ENCODE measurements at regions not wholly inside any gene's neighbourhood (a gene's known extent, or its start where the extent isn't known, plus 50 kb on each side); places are given as distances from the start of the nearest gene placed in this dataset.

- DNase-seq (ENCODE audit: low read depth in 4 of 4, low spot score in 2 of 4) = no peak
These were observed 796.4 kb upstream of the ARPP21 start for GRCh38 chr3:34842706-34843480.

GRCh38 chr3:34844323-34844620, 795.1 kb upstream of the ARPP21 start:
- DNase-seq (ENCODE audit: low read depth in 4 of 4, low spot score in 2 of 4) = no peak

- DNase-seq (ENCODE audit: low read depth in 4 of 4, low spot score in 2 of 4) = no peak
These were observed 788.2 kb upstream of the ARPP21 start for GRCh38 chr3:34851137-34851536.

DNA sequence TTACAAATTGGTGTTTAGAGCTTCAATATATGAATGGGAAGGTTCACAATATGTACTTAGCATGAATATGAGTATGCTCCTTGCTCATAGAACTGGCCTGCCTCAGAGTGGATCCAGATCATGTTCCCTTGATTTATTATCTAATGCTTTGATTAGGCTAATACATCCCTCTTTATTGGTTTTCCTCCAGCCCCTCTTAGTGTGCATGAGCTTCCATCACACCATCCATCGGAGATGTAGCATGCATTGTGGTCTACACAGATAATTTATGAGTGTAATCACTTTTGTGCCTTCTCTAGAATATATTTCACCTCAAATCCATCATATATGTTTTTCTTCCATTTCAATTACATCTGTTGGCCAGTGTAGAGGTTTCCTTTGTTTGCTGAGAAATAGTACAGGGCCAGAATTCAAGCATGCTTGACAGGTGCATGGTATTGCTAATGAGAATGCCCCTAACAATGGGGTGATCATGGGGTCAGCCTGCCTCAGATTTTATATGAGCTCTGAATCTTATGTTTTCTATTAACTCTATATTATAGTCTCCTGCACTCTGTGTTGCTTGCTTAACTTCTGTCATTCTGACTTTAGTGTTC, 786.4 kb upstream of the ARPP21 start:
- DNase-seq (ENCODE audit: low read depth in 4 of 4, low spot score in 2 of 4) = no peak

DNA sequence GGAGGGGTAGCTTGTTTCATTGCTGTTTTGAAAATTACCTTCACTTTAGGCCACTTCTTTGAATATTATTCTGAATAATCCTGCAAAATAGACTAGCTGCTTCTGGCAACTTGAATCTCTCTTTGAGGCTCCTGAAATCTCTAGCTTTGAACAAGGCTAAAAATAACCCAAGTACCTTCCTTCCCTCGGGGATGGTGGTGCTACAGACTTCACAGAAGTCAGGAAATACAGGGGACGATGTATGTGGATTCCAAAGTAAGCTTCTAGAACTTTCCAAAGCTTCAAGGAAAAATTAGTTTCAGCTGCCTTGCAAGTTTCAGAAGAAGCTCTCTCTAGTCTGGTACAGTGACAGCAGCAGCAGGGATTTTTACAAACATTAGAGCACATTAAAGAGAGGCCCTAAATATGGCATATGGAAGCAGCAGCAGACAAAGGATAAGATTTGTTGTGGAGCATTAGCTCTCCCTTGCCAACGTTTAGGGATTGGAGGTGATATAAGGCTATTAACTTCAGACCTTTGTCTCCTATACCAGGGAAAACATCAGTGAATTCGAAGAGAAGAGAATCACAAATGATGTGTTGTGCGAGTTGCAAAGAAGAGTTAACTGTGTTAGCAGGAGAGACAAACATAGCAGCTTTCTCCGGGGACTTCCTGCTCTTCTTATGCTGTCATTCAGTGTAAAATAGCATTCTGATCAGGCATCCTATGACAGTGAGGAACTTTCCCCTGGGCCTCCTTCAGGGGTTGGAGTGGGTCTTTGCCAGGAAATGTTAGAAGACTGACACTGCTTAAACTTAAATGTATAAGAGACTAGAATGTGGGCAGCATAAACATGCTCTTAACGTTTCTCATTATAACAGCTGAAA, 783.0 kb upstream of the ARPP21 start:
- no peak for DNase-seq (ENCODE audit: low read depth in 4 of 4, low spot score in 2 of 4)

- DNase-seq (ENCODE audit: low read depth in 4 of 4, low spot score in 2 of 4) = no peak
These were observed 781.2 kb upstream of the ARPP21 start for GRCh38 chr3:34858067-34858660.

- no peak for DNase-seq (ENCODE audit: low read depth in 4 of 4, low spot score in 2 of 4)
These were observed 779.6 kb upstream of the ARPP21 start for GRCh38 chr3:34859746-34860145.

- no peak for DNase-seq (ENCODE audit: low read depth in 4 of 4, low spot score in 2 of 4)
These were observed 776.9 kb upstream of the ARPP21 start for GRCh38 chr3:34862456-34862855.

DNA sequence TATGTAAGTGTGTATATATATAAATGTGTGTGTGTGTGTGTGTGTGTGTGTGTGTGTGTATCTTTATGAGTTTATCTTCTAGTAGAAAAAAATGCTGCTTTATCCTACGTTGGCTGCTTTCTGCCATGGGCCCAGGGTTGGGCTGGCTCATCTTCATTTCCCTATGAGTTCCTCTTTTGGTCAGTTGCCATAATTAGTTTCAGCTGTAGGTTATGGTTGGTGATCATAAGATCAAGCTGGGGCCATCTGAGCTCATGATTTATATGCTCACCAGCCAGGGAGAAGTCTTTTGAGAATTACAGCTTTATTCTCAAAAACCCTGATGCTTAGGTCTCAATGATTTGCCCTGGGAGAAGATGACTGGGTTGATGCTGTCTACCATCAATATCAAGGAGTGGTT, 775.8 kb upstream of the ARPP21 start:
- DNase-seq (ENCODE audit: low read depth in 4 of 4, low spot score in 2 of 4) = no peak

- DNase-seq (ENCODE audit: low read depth in 4 of 4, low spot score in 2 of 4) = no peak
These were observed 775.3 kb upstream of the ARPP21 start for GRCh38 chr3:34864011-34864410.

GRCh38 chr3:34865346-34865745, 774.0 kb upstream of the ARPP21 start:
- no peak for DNase-seq (ENCODE audit: low read depth in 4 of 4, low spot score in 2 of 4)

- DNase-seq (ENCODE audit: low read depth in 4 of 4, low spot score in 2 of 4) = no peak
These were observed 770.4 kb upstream of the ARPP21 start for GRCh38 chr3:34868935-34869334.

GRCh38 chr3:34869696-34870095, 769.6 kb upstream of the ARPP21 start:
- no peak for DNase-seq (ENCODE audit: low read depth in 4 of 4, low spot score in 2 of 4)

DNA sequence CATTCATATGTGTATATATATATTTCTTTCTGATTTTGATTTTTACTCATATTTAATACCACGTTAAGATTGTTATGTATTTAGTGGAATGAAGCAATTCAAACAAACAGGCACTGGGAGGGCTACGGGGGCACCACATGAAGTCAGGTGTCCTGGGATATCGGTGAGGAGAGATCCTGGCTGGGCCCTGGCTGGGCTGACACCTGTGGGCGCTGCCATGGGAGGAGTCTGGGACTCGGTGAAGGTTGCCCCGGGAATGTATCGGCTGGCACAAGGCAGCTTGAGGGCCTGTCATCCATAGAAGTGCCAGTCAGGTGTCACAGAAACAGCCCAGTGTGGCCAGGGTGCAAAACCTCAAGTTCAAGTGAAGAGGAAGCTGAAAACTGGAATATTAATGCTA, 766.9 kb upstream of the ARPP21 start:
- no peak for DNase-seq (ENCODE audit: low read depth in 4 of 4, low spot score in 2 of 4)

GRCh38 chr3:34876997-34877396, 762.3 kb upstream of the ARPP21 start:
- DNase-seq (ENCODE audit: low read depth in 4 of 4, low spot score in 2 of 4) = no peak

DNA sequence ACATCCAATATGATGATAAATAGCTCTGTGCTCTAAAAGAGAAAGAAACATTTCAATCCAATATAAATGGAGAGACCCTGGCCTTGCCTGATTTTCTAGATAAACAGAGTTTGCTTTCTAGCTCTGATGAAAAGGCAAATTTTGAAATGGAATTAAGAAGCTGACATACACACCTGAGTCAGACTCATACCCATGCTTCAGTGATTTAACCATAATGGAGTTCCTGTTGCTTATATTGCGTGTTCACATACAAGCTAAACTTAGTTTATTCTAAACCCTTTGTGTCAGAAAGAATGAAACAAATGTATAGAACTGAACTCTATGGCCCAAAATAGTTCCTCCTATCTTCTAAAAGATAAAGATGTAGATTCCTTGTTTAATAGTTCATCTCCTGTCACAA, 760.8 kb upstream of the ARPP21 start:
- DNase-seq (ENCODE audit: low read depth in 4 of 4, low spot score in 2 of 4) = no peak

DNA sequence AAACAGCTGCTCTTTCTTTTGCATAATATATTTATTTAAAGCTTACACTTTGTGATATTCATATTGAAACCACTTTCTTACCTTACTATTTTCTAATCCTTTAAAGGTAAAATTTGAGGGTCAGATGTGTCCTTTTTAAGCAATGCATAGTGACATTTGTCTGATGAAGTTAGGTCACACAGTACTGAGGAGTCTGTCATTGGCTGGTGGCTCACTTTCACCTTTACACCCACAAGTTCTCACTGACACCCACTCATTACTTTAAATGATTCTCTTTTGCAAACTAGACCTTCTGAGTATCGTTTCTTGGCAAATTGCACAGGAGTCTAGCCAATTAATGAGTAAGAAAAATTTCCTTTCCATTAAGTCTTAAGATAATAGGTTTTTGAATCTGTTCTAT, 758.3 kb upstream of the ARPP21 start:
- no peak for DNase-seq (ENCODE audit: low read depth in 4 of 4, low spot score in 2 of 4)

DNA sequence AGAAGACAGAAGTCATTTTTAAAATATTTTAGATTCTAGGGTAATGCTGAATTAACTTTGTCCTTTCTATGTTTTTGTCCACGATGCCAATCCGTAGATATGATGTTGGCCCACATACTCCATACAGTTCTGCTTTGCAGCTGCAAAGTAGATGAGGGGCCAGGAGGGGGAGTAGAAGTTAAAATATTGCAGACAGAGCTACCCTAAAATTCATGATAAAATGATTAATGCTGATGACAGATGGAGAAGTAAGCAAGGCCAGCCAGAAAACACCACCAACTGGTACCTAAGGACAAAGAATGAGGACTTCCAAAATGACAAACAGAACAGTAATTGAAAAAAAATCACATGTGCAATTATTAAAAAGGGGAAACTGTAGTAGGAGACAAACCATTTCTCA, 756.6 kb upstream of the ARPP21 start:
- no peak for DNase-seq (ENCODE audit: low read depth in 4 of 4, low spot score in 2 of 4)

GRCh38 chr3:34884007-34884406, 755.3 kb upstream of the ARPP21 start:
- DNase-seq (ENCODE audit: low read depth in 4 of 4, low spot score in 2 of 4) = no peak

DNA sequence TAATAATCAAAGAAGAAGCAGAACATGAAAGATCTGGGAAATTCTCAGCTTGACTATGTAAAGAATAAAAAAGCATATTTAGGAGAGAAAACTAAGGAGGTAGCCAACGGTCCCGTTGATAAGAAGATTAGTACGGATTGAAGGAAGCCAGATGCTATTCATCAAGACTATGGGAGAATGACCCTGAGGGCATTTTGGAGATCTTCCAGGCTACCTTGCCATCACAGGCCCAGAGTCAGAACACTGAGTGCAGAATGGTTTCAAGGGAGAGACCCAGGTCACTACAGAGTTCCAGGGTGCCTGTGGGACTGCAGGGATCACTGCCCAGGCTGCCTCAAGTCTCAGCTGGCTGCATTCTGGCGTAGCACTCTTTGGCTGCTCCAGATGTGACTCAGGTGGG, 752.9 kb upstream of the ARPP21 start:
- no peak for DNase-seq (ENCODE audit: low read depth in 4 of 4, low spot score in 2 of 4)

- no peak for DNase-seq (ENCODE audit: low read depth in 4 of 4, low spot score in 2 of 4)
These were observed 749.7 kb upstream of the ARPP21 start for GRCh38 chr3:34889641-34890040.

Data from left renal cortex interstitium (tissue), 4 donors.